Mononuclear cell (primary cell): ENCODE measurements at regions not wholly inside any gene's neighbourhood (a gene's known extent, or its start where the extent isn't known, plus 50 kb on each side); places are given as distances from the start of the nearest gene placed in this dataset.
"Not testable (repeated sequence)": the region's sequence is repeated elsewhere in the genome, so short reads cannot be mapped to it uniquely, and the experiment has no call there.

Experiments
- H3K27me3 ChIP-seq: 2 replicates; pipeline ENCODE4 v1.6.0; 2011; ENCODE audit warnings: low read length, control low read depth; ENCODE audit not compliant: insufficient read depth
- H3K4me1 ChIP-seq: 2 replicates; pipeline ENCODE4 v1.5.1; 2011; ENCODE audit warnings: mild to moderate bottlenecking, low read length, control low read depth; ENCODE audit not compliant: insufficient read depth
- H3K4me3 ChIP-seq: 2 replicates; pipeline ENCODE4 v1.5.1; 2011; ENCODE audit warnings: mild to moderate bottlenecking, low read length, moderate library complexity
- H3K9me3 ChIP-seq: 2 replicates; pipeline ENCODE4 v1.5.1; 2011; ENCODE audit warnings: low read depth, mild to moderate bottlenecking, control low read depth, low read length

DNA sequence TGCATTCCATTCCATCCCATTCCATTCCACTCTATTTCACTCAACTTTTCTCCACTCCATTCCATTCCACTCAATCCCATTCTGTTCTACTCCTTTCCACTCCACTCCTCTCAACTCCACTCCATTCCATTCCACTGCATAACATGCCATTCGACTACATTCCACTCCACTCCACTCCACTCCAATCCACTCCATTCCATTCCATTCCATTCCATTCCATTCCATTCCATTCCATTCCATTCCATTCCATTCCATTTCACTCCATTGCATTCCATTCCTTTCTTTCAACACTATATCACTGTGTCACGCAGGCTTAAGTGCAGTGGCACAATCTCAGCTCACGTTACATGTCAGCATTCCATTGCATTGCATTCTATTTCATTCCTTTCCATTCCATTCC is 1430.4 kb downstream of the TSPY10 start:
- not testable (repeated sequence) for H3K9me3 ChIP-seq, H3K4me3 ChIP-seq, H3K27me3 ChIP-seq, H3K4me1 ChIP-seq

DNA sequence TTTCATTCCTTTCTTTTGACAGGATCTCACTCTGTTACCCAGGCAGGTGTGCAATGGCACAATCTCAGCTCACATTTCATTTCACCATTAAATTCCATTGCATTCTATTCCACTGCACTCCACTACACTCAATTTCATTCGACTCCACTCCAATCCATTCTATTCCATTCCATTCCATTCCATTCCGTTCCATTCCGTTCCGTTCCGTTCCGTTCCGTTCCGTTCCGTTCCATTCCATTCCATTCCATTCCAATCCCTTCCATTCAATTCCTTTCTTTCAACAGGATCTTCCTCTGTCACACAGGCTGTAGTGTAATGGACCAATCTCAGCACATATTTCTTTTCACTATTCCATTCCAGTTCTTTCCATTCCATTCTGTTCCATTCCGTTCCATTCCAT is 1445.7 kb downstream of the TSPY10 start:
- Histone ChIP-seq H3K4me3 (no peak overlapping the region), H3K9me3 (peaks cover 19% of the 10 kb centered on the region), H3K4me1 (no peaks in the 10 kb centered on the region), H3K27me3 (no peaks in the 10 kb centered on the region)

DNA sequence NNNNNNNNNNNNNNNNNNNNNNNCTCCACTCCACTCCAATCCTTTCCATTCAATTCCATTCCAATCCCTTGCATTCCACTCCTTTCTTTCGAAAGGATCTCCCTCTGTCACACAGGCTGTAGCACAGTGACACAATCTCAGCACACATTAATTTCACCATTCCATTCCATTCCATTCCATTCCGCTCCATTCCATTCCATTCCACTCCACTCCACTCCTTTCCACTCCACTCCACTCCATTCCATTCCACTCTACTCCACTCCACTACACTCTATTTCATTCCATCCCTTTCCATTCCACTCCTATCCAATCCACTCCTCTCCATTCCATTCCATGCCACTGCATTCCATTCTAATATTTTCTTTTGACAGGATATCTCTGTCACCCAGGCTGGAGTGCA is 1459.0 kb downstream of the TSPY10 start:
- H3K4me3 ChIP-seq = no peak overlapping the region
- H3K4me1 ChIP-seq = no peaks in the 10 kb centered on the region
- no peaks in the 10 kb centered on the region for H3K27me3 ChIP-seq
- peaks cover 16% of the 10 kb centered on the region for H3K9me3 ChIP-seq

DNA sequence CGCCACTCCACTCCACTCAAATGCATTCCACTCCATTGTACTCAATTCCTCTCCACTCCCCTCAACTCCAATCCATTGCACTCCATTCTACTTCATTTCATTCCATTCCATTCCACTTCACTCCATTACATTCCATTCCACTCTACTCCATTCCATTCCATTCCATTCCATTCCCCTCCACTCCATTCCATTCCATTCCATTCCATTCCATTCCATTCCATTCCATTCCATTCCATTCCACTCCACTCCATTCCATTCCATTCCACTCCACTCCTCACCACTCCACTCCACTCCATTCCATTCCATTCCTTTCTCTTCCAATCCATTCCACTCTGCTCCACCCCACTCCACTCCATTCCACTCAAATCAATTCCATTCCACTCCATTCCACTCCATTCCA is 1459.9 kb downstream of the TSPY10 start:
- H3K4me3 ChIP-seq = no peak overlapping the region
- H3K9me3 ChIP-seq = peaks cover 16% of the 10 kb centered on the region
- no peaks in the 10 kb centered on the region for H3K27me3 ChIP-seq
- H3K4me1 ChIP-seq = no peaks in the 10 kb centered on the region

DNA sequence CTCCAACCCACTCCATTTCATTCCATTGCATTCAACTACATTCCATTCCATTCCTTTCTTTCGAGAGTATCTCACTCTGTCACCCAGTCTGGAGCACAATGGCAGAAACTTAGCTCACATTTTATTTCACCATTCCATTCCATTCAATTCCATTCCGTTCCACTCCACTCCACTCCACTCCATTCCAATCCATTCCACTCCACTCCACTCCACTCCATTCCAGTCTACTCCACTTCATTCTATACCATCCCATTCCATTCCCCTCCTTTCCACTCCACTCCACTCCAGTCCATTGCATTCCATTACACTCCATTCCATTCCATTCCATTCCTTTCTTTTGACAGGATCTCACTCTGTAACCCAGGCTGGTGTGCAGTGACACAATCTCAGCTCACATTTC is 1466.3 kb downstream of the TSPY10 start:
- H3K4me1 ChIP-seq = no peaks in the 10 kb centered on the region
- H3K4me3 ChIP-seq = no peak overlapping the region
- H3K9me3 ChIP-seq = peaks cover 21% of the 10 kb centered on the region
- H3K27me3 ChIP-seq = no peaks in the 10 kb centered on the region

DNA sequence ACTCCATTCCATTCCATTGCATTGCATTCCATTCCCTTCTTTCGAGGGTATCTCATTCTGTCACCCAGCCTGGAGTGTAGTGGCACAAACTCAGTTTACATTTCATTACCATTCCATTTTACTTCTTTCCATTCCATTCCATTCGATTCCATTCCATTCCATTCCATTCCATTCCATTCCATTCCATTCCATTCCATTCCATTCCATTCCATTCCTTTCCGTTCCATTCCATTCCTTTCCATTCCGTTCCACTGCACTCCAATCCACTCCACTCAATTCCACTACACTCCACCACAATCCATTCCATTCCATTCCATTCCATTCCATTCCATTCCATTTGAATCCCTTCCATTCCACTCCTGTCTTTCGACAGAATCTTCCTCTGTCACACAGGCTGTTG is 1472.0 kb downstream of the TSPY10 start:
- peaks cover 17% of the 10 kb centered on the region for H3K9me3 ChIP-seq
- not testable (repeated sequence) for H3K4me3 ChIP-seq, H3K27me3 ChIP-seq, H3K4me1 ChIP-seq

DNA sequence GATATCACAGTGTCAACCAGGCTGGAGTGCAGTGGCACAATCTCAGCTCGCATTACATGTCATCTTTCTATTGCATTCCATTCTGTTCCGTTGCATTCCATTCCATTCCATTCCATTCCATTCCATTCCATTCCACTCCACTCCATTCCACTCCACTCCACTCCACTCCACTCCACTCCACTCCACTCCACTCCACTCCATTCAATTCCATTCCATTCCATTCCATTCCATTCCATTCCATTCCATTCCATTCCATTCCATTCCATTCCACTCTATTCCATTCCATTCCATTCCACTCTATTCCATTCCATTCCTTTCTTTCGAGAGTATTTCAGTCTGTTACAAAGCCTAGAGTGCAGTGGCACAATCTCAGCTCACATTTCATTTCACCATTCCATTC is 1486.5 kb downstream of the TSPY10 start:
- H3K9me3 ChIP-seq = peaks cover 13% of the 10 kb centered on the region
- H3K4me3 ChIP-seq, H3K4me1 ChIP-seq, H3K27me3 ChIP-seq: not testable (repeated sequence)

DNA sequence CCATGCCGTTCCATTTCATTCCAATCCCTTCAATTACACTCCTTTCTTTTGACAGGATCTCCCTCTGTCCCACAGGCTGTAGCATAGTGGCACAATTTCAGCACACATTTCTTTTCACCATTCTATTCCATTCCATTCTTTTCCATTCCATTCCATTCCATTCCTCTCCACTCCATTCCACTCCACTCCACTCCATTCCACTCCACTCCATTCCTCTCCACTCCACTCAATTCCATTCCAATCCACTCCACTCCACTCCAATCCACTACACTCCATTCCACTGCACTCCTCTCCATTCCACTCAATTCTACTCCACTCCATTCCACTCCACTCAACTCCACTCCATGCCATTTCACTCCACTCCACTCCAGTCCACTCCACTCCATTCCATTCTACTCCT is 1495.1 kb downstream of the TSPY10 start:
- Histone ChIP-seq H3K4me1 (no peaks in the 10 kb centered on the region), H3K27me3 (no peaks in the 10 kb centered on the region), H3K9me3 (peaks cover 5% of the 10 kb centered on the region)

DNA sequence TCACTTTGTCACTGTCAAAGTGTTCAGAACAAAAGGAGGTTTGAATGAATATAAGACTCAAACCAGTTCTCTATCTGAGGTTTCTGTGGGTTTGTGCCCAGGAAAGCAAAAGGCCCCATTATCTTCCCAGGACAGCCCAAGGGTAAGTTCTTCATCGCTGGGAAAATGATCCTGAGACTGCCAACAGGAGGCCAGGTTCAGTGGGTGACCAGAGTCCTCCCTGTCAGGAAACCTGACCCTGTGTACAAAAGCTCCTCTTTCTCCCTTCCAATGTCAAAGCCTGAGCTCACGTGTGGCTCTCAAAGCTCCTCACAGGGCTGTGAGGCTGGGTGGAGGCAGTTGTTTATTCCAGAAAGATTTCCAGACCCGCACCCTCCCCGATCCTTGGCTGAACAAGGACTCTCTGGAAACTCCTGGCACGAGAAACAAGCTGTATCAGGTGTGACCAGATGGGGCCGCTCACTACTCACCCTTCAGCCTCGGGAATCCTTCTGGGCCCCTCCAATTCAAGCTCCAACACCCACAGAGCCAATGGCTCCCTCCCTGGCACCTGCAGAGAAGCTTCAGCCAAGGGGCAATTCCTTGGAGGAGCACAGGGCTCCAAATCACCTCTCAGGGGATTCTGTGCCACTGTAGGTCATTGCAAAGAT is 1516.7 kb downstream of the TSPY10 start:
- no peaks in the 10 kb centered on the region for H3K9me3 ChIP-seq
- H3K4me3 ChIP-seq = no peak overlapping the region
- H3K27me3 ChIP-seq = no peaks in the 10 kb centered on the region
- no peaks in the 10 kb centered on the region for H3K4me1 ChIP-seq

More for the DNA sequence above, 1495.1 kb downstream of the TSPY10 start:
- no peak overlapping the region for H3K4me3 ChIP-seq

DNA sequence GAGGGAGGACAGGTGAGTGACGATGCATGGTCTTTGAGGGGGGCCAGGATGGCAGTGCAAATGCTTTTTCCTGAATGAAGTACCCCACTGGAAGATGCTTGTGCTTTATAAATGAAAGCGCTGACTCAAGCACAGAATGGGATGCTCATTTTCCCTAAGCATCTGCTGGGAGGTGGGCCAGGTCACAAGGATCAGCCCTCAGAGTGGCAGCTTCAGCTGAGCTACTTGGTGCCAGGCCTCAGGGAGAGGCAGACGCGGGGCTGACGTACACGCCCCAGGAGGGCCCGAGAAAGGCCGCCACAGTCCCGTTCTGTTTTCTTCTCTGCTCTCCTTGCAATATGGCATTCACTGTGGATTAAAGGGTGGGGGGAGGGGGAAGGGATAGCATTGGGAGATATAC is 1535.8 kb downstream of the TSPY10 start:
- Histone ChIP-seq H3K4me3 (no peak overlapping the region), H3K4me1 (no peaks in the 10 kb centered on the region), H3K27me3 (no peaks in the 10 kb centered on the region), H3K9me3 (no peaks in the 10 kb centered on the region)

DNA sequence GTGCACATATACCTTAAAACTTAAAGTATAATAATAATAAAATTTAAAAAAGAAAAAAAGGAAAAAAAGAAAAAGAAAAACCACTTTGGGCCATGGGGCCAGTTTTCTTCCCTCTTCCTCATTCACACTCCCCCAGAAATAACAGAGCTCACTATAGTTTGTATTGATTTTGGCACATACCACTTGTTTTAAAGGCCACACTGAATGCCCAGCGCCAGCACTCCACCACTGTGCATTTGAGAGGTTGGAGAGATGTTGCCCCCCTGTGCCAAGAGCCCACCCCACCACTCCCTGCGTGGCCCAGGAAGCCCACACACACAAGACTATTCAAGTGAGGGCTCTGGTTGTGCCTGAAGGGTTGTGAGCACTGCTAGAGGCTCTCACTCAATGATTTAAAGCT is 1536.3 kb downstream of the TSPY10 start:
- Histone ChIP-seq H3K4me3 (no peak overlapping the region), H3K4me1 (no peaks in the 10 kb centered on the region), H3K9me3 (no peaks in the 10 kb centered on the region), H3K27me3 (no peaks in the 10 kb centered on the region)

DNA sequence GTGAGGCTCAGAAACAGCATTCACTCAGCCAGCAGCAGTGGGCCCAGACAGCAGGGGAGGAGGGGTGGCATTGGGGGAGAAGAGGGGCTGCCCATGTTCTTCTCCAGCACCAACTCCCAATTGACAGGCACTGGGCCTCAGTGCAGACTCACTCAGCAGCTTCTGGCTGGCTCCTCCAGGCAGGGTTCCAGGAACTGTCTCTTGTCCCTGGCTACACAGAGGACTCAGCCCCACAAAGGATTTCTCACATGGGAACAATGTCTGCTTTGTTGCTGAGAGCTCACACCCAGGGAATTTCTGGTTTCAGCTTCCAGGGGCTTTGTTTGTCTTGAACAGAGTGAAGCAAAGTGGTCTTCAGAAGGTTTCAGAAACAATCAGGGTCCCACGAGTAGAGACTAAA is 1536.7 kb downstream of the TSPY10 start:
- H3K4me3 ChIP-seq = no peak overlapping the region
- no peaks in the 10 kb centered on the region for H3K4me1 ChIP-seq
- no peaks in the 10 kb centered on the region for H3K27me3 ChIP-seq
- H3K9me3 ChIP-seq = no peaks in the 10 kb centered on the region

DNA sequence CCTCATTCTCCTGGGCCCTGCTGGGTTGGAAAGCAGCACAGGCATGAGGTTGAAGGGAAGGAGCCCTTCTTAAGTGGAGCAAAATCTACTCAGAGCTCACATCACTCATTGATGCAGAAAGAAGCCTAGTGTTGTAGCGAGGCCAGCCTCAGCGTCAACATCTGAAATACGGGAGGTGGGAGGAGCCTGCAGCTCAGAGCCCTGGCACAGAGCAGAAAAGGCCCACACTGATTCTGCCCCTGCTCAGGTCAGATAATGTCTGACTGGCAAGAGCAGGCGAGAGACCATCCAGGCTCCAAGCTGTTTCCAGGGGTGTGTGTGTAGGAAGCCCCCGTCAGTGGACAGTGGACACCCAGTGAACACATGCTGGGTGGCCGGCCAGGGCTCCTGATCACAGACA is 1541.6 kb downstream of the TSPY10 start:
- Histone ChIP-seq H3K27me3 (no peaks in the 10 kb centered on the region), H3K4me3 (no peak overlapping the region), H3K9me3 (no peaks in the 10 kb centered on the region), H3K4me1 (no peaks in the 10 kb centered on the region)

DNA sequence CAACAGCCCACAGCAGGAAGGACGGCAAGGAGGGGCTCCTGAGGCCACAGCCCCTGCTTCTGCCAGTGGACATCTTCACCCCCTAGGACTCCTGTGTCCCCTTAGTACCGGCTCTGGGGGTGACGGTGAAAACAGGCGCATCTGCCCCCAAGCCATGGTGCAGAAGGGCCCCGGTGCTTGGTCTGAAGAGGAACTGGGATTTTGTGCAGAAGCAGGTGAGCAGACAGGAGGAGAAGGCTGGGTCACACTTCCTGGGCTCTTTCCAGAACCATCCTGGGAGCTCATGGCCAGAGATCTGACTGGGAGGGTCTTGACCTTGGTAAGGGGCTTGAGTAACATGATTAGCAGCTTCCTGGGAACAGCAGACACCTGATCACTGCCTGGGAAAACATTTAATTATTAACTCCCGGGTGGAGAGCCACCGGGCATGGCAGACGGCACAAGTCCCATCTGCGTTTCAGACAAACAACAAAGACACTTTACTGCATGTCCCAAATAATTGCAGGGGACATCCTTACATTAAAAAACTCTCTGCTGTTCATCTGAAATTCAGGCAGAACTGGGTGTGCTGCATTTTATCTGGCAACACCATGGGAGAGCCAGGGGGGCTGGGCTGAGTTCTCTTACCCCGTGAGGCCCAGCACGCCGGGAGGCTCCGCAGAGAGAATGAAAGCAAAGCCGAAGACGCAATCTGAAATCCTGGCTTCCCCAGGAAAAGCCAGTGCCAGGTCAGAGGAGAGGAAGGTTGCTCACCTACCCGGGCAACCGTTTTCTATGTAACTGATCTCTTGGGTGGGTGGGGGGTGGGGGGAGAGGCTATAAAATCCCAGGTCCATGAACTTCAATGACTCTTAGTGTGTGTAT is 1542.8 kb downstream of the TSPY10 start:
- Histone ChIP-seq H3K9me3 (no peaks in the 10 kb centered on the region), H3K4me1 (no peaks in the 10 kb centered on the region), H3K27me3 (no peaks in the 10 kb centered on the region), H3K4me3 (no peak overlapping the region)

DNA sequence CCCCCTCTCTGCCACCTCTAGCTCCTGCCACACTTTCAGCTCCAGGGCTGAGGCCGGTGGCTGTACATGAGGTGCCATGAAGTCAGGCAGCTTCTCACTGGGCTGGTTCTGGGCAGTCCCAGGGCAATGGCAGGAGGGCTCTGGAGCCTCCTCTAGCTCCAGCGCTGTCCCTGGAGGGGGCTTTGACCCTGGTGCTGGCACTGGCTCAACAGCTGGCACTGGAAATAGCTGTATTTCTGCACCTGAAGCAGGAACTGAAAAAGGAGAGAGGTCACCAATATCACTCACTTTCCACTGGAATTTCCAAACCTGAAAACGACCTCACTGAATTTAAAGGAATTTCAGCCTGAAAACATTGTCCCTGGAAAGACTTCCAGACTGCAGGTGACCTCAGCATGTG is 1558.1 kb downstream of the TSPY10 start:
- H3K9me3 ChIP-seq, H3K4me1 ChIP-seq, H3K4me3 ChIP-seq, H3K27me3 ChIP-seq: not testable (repeated sequence)

DNA sequence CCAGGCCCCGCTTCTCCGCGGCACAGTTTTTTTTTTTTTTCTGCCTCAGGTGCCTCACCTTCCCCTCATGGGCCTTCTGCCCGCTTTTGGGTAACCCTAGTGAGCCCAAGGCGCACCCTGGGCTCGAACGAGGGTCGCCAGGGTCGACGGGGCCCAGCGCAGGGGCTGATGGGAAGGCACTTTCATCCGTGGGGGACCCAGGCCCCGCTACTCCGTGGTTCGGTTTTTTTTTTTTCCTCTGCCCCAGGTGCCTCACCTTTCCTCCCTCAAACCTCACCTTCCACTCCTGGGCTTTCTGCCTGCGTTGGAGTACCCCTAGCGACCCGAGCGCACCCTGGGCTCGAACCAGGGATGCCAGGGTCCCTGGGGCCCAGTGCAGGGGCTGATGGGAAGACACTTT is 1569.8 kb downstream of the TSPY10 start:
- not testable (repeated sequence) for H3K4me3 ChIP-seq, H3K4me1 ChIP-seq, H3K9me3 ChIP-seq

More for the DNA sequence above, 1569.8 kb downstream of the TSPY10 start:
- not testable (repeated sequence) for H3K27me3 ChIP-seq
